H9 (cell line): ENCODE measurements at regions not wholly inside any gene's neighbourhood (a gene's known extent, or its start where the extent isn't known, plus 50 kb on each side); places are given as distances from the start of the nearest gene placed in this dataset.

ENCODE experiments used
- DNase-seq: peaks from one replicate; pipeline ENCODE4 v3.0.0-alpha.2; 2017
- H2AFZ ChIP-seq: one replicate; pipeline ENCODE4 v1.6.1; 2013; ENCODE audit warnings: mild to moderate bottlenecking, low read length, control low read depth, moderate library complexity
- H2AK5ac ChIP-seq: 2 replicates; pipeline ENCODE4 v1.6.1; 2013; ENCODE audit warnings: low read length, control low read depth, mixed read lengths; ENCODE audit not compliant: insufficient read length
- H2BK120ac ChIP-seq: one replicate; pipeline ENCODE4 v1.6.1; 2013; ENCODE audit warnings: low read depth, mild to moderate bottlenecking, low read length, control low read depth, inconsistent platforms; ENCODE audit not compliant: poor library complexity, severe bottlenecking
- H2BK12ac ChIP-seq: 2 replicates; pipeline ENCODE4 v1.6.1; 2013; ENCODE audit warnings: low read length, control low read depth, mixed read lengths, low read depth; ENCODE audit not compliant: insufficient read length
- H2BK15ac ChIP-seq: 2 replicates; pipeline ENCODE4 v1.6.1; 2013; ENCODE audit warnings: low read depth, low read length, control low read depth
- H2BK20ac ChIP-seq: one replicate; pipeline ENCODE4 v1.6.1; 2013; ENCODE audit warnings: low read depth, mild to moderate bottlenecking, low read length, control low read depth, inconsistent platforms; ENCODE audit not compliant: poor library complexity, severe bottlenecking
- H2BK5ac ChIP-seq: 2 replicates; pipeline ENCODE4 v1.6.1; 2013; ENCODE audit warnings: low read length, control low read depth, mixed read lengths; ENCODE audit not compliant: insufficient read length
- H3K14ac ChIP-seq: 2 replicates; pipeline ENCODE4 v1.6.1; 2013; ENCODE audit warnings: low read length, control low read depth; ENCODE audit not compliant: insufficient read depth
- H3K18ac ChIP-seq: 2 replicates; pipeline ENCODE4 v1.6.1; 2013; ENCODE audit warnings: low read depth, mild to moderate bottlenecking, mixed read lengths, low read length, control low read depth; ENCODE audit not compliant: insufficient read length
- H3K23ac ChIP-seq: 2 replicates; pipeline ENCODE4 v1.6.1; 2013; ENCODE audit warnings: low read length, control low read depth, mixed read lengths, low read depth; ENCODE audit not compliant: insufficient read length
- H3K23me2 ChIP-seq: 2 replicates; pipeline ENCODE4 v1.6.1; 2013; ENCODE audit warnings: low read depth, mild to moderate bottlenecking, mixed read lengths, low read length, control low read depth; ENCODE audit not compliant: insufficient read length, poor library complexity, severe bottlenecking
- H3K27ac ChIP-seq: 2 replicates; pipeline ENCODE4 v1.5.1; 2013; ENCODE audit warnings: low read length, control low read depth, mixed read lengths, low read depth; ENCODE audit not compliant: insufficient read length
- H3K27me3 ChIP-seq: 2 replicates; pipeline ENCODE4 v1.6.1; 2013; ENCODE audit warnings: low read length, control low read depth, inconsistent platforms; ENCODE audit not compliant: insufficient read depth
- H3K4ac ChIP-seq: 2 replicates; pipeline ENCODE4 v1.6.1; 2013; ENCODE audit warnings: low read depth, mild to moderate bottlenecking, control low read depth, inconsistent platforms, low read length, moderate library complexity
- H3K4me1 ChIP-seq: 2 replicates; pipeline ENCODE4 v1.6.1; 2013; ENCODE audit warnings: low read length, control low read depth, inconsistent platforms; ENCODE audit not compliant: insufficient read depth
- H3K4me2 ChIP-seq: 2 replicates; pipeline ENCODE4 v1.6.1; 2013; ENCODE audit warnings: low read length, control low read depth, mixed read lengths; ENCODE audit not compliant: insufficient read length, insufficient read depth
- H3K56ac ChIP-seq: 2 replicates; pipeline ENCODE4 v1.6.1; 2013; ENCODE audit warnings: low read depth, mild to moderate bottlenecking, mixed read lengths, low read length, control low read depth; ENCODE audit not compliant: insufficient read length
- H3K79me1 ChIP-seq: 2 replicates; pipeline ENCODE4 v1.6.1; 2013; ENCODE audit warnings: low read depth, mild to moderate bottlenecking, moderate library complexity, low read length, control low read depth, inconsistent platforms; ENCODE audit not compliant: insufficient read depth, poor library complexity, severe bottlenecking
- H3K79me2 ChIP-seq: 2 replicates; pipeline ENCODE4 v1.6.1; 2013; ENCODE audit warnings: low read length, control low read depth, inconsistent platforms; ENCODE audit not compliant: insufficient read depth
- H3K9ac ChIP-seq: 2 replicates; pipeline ENCODE4 v1.6.1; 2013; ENCODE audit warnings: low read length, control low read depth, mixed read lengths; ENCODE audit not compliant: insufficient read length; ENCODE audit errors: extremely low read depth
- H3K9me3 ChIP-seq: one replicate; pipeline ENCODE4 v1.6.1; 2013; ENCODE audit warnings: low read depth, low read length, inconsistent platforms; ENCODE audit not compliant: control insufficient read depth
- H3T11ph ChIP-seq: one replicate; pipeline ENCODE4 v1.6.1; 2013; ENCODE audit warnings: mild to moderate bottlenecking, low read length, control low read depth, inconsistent platforms
- H4K20me1 ChIP-seq: one replicate; pipeline ENCODE4 v1.6.1; 2013; ENCODE audit not compliant: control insufficient read depth, insufficient read length, insufficient read depth
- H4K5ac ChIP-seq: 2 replicates; pipeline ENCODE4 v1.6.1; 2013; ENCODE audit warnings: low read depth, mild to moderate bottlenecking, mixed read lengths, low read length, control low read depth; ENCODE audit not compliant: insufficient read length
- H4K8ac ChIP-seq: replicated peaks from 2 replicates; pipeline ENCODE4 v1.6.1; 2013; ENCODE audit warnings: low read length, control low read depth, mixed read lengths, low read depth; ENCODE audit not compliant: insufficient read length
- H4K91ac ChIP-seq: 2 replicates; pipeline ENCODE4 v1.6.1; 2013; ENCODE audit warnings: low read depth, mild to moderate bottlenecking, moderate library complexity, mixed read lengths, low read length, control low read depth; ENCODE audit not compliant: insufficient read length
- H3K27ac Mint-ChIP-seq, 3 experiments: 2 replicates in 2 of 3; 3 replicates in 1 of 3; pipeline ENCODE4 v1.8.0; 2020 to 2021; ENCODE audit warnings: mixed read lengths in 3 of 3, mild to moderate bottlenecking in 1 of 3, moderate library complexity in 1 of 3
- H3K27me3 Mint-ChIP-seq: 2 replicates; pipeline ENCODE4 v1.8.0; 2021; ENCODE audit warnings: low read depth, mild to moderate bottlenecking, moderate library complexity, mixed read lengths
- H3K36me3 Mint-ChIP-seq, 3 experiments: 2 replicates in 2 of 3; 3 replicates in 1 of 3; pipeline ENCODE4 v1.8.0; 2020 to 2021; ENCODE audit warnings: low read depth in 3 of 3, mixed read lengths in 3 of 3; ENCODE audit not compliant: insufficient read depth in 1 of 3
- H3K4me1 Mint-ChIP-seq, 2 experiments: 2 replicates each; pipeline ENCODE4 v1.8.0; 2020; ENCODE audit warnings: mixed read lengths in 2 of 2
- H3K4me3 Mint-ChIP-seq, 2 experiments: 2 replicates in 1 of 2; 3 replicates in 1 of 2; pipeline ENCODE4 v1.8.0; 2020 to 2021; ENCODE audit warnings: mild to moderate bottlenecking in 2 of 2, mixed read lengths in 2 of 2, moderate library complexity in 1 of 2
- H3K9me3 Mint-ChIP-seq, 2 experiments: 2 replicates in 1 of 2; 3 replicates in 1 of 2; pipeline ENCODE4 v1.8.0; 2020; ENCODE audit warnings: mild to moderate bottlenecking in 2 of 2, mixed read lengths in 2 of 2, moderate library complexity in 1 of 2
- WGBS: extraction: QIAGEN DNeasy Blood & Tissue Kit; methylation state at CpG from one replicate; pipeline ENCODE4 v1.1.7; 2013; ENCODE audit warnings: missing lambda C conversion rate, low lambda C conversion rate, mixed read lengths; ENCODE audit not compliant: insufficient read length; ENCODE audit errors: extremely low coverage; 5-methylcytosine and 5-hydroxymethylcytosine counted together
- TF ChIP-seq, protein P1 (sequence below): fragments of 200-600 bp; sonication (generic); conservative IDR thresholded peaks from 3 replicates; pipeline ENCODE4 v1.8.0; 2021; ENCODE audit warnings: antibody characterized with exemption, mild to moderate bottlenecking

DNA sequence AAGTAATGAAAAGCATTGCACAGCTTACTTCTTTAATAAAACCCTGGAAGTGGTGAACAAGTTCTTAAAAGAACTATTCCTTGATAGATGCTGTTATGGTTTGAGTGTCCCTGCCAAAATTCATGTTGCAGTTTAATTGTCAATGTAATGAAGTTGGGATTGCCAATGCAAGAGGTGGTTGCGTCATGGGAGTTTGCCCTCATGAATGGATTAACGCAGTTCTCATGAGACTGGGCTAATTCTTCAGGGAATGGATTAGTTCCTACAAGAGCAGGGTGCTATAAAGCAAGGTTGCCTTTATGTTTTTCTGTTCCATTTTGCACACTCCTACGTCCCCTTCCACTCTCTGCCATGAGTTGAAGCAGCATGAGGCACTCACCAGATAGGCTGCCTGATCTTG is 446.7 kb upstream of the B3GALT2 start:
- Histone ChIP-seq H3K23ac (no peak overlapping the region), H2AFZ (no peak overlapping the region), H3K4me1 (no peaks in the 10 kb centered on the region), H2BK120ac (no peak overlapping the region), H3K27me3 (no peaks in the 10 kb centered on the region), H3K18ac (no peak overlapping the region), H4K8ac (no peak overlapping the region), H2BK12ac (no peak overlapping the region), H3K79me2 (no peaks in the 10 kb centered on the region), H3K79me1 (no peaks in the 10 kb centered on the region), H4K91ac (no peak overlapping the region), H2AK5ac (no peak overlapping the region), H2BK5ac (no peak overlapping the region), H3K9me3 (no peaks in the 10 kb centered on the region), H3K23me2 (no peaks in the 10 kb centered on the region), H4K20me1 (no peaks in the 10 kb centered on the region), H3K27ac (no peak overlapping the region), H3K4me2 (no peak overlapping the region), H3K14ac (no peak overlapping the region; the same call in 1 of the 2 replicates), H4K5ac (no peak overlapping the region), H2BK20ac (no peak overlapping the region), H3K9ac (no peak overlapping the region), H3T11ph (no peak overlapping the region), H3K56ac (no peak overlapping the region), H3K4ac (no peak overlapping the region), H2BK15ac (no peak overlapping the region)
- TF ChIP-seq, protein P1, sequence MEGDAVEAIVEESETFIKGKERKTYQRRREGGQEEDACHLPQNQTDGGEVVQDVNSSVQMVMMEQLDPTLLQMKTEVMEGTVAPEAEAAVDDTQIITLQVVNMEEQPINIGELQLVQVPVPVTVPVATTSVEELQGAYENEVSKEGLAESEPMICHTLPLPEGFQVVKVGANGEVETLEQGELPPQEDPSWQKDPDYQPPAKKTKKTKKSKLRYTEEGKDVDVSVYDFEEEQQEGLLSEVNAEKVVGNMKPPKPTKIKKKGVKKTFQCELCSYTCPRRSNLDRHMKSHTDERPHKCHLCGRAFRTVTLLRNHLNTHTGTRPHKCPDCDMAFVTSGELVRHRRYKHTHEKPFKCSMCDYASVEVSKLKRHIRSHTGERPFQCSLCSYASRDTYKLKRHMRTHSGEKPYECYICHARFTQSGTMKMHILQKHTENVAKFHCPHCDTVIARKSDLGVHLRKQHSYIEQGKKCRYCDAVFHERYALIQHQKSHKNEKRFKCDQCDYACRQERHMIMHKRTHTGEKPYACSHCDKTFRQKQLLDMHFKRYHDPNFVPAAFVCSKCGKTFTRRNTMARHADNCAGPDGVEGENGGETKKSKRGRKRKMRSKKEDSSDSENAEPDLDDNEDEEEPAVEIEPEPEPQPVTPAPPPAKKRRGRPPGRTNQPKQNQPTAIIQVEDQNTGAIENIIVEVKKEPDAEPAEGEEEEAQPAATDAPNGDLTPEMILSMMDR = no peak
- no peaks in the 10 kb centered on the region for H3K27me3 Mint-ChIP-seq
- DNase-seq = no peak
- no peak overlapping the region for H3K4me3 Mint-ChIP-seq
- H3K9me3 Mint-ChIP-seq = no peaks in the 10 kb centered on the region
- H3K27ac Mint-ChIP-seq = no peak overlapping the region
- H3K36me3 Mint-ChIP-seq = no peaks in the 10 kb centered on the region
- peaks cover 11 to 14% of the 10 kb centered on the region in 2 experiments for H3K4me1 Mint-ChIP-seq
- WGBS = no CpG with 5 or more reads among the region's 3 CpGs
